HepG2 (cell line): ENCODE measurements at regions not wholly inside any gene's neighbourhood (a gene's known extent, or its start where the extent isn't known, plus 50 kb on each side); places are given as distances from the start of the nearest gene placed in this dataset.

ENCODE experiments used
- ELF4 ChIP-seq: sonication (generic); formaldehyde crosslinking; IDR thresholded peaks from 2 replicates; pipeline ENCODE4 v1.5.0; 2020; ENCODE audit warnings: missing genetic modification reagents, mild to moderate bottlenecking, moderate library complexity, borderline replicate concordance
- GTF2F1 ChIP-seq: fragments of 150-350 bp; IDR thresholded peaks from 2 replicates; pipeline ENCODE4 v1.6.1; 2014; ENCODE audit warnings: low read length
- JUND ChIP-seq: sonication (generic); formaldehyde crosslinking; IDR thresholded peaks from 2 replicates; pipeline ENCODE4 v1.8.0; 2022; ENCODE audit warnings: mild to moderate bottlenecking, missing genetic modification reagents
- KMT2A ChIP-seq: sonication (generic); formaldehyde crosslinking; IDR thresholded peaks from 2 replicates; pipeline ENCODE4 v1.4.0; 2020; ENCODE audit warnings: missing genetic modification reagents
- MAFF ChIP-seq: IDR thresholded peaks from 2 replicates; pipeline ENCODE4 v1.6.1; 2011; ENCODE audit warnings: low read depth, low read length, improper control_type of control experiment
- MAZ ChIP-seq, 2 experiments: sonication (generic) in 1 of 2; formaldehyde crosslinking in 1 of 2; IDR thresholded peaks; 2 replicates each; pipeline versions ENCODE4 v1.5.0 to v1.6.1; 2012 to 2020; ENCODE audit warnings: low read depth in 2 of 2, mild to moderate bottlenecking in 2 of 2, borderline replicate concordance in 1 of 2, improper control_type of control experiment in 1 of 2, low read length in 1 of 2, missing genetic modification reagents in 1 of 2, moderate library complexity in 1 of 2
- PHF20 ChIP-seq: sonication (generic); formaldehyde crosslinking; IDR thresholded peaks from 2 replicates; pipeline ENCODE4 v1.5.0; 2020; ENCODE audit warnings: mild to moderate bottlenecking, missing genetic modification reagents
- SIX4 ChIP-seq: sonication (generic); formaldehyde crosslinking; IDR thresholded peaks from 2 replicates; pipeline ENCODE4 v1.4.0; 2020; ENCODE audit warnings: missing genetic modification reagents
- ZNF207 ChIP-seq: fragments of 450-650 bp; IDR thresholded peaks from 2 replicates; pipeline ENCODE4 v1.6.1; 2016; ENCODE audit warnings: antibody characterized with exemption, borderline replicate concordance
- ZSCAN30 ChIP-seq: sonication (generic); formaldehyde crosslinking; IDR thresholded peaks from 2 replicates; pipeline ENCODE4 v1.5.0; 2020; ENCODE audit warnings: mild to moderate bottlenecking, missing genetic modification reagents
- TF ChIP-seq, protein P1 (sequence below): sonication (generic); formaldehyde crosslinking; IDR thresholded peaks from 2 replicates; pipeline ENCODE4 v1.5.0; 2020; ENCODE audit warnings: mild to moderate bottlenecking, missing genetic modification reagents

DNA sequence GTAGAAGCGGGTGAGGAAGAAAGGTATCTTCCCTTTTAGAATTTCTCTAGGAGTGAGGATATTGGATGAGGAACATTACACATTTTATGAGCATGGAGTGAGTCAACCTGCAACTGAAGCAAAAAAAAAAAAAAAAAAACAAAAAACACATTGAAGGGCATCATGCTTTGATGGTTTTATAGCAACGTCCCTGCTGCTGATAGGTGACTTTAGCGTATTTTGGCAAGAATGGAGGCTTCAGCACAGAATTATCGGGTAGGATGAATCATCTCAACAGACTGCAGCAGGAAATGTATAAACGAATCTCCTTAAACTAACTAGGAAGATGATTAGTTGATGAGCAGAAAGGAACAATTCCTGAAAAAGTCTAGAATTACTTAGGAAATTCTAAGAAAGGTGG lies 1359.6 kb upstream of the ATXN8OS start:
- TF ChIP-seq MAZ (IDR thresholded peaks at IDR 0.05; ENCODE audit: borderline replicate concordance, low read depth, low read length) (no peak), MAZ (CRISPR knock-in tag; IDR thresholded peaks at IDR 0.05; ENCODE audit: low read depth) (no peak), SIX4 (no peak), ELF4 (no peak), ZNF207 (no peak), GTF2F1 (no peak), ZSCAN30 (CRISPR knock-in tag) (no peak), JUND (CRISPR knock-in tag) (no peak), MAFF (no peak), KMT2A (no peak), PHF20 (CRISPR knock-in tag) (no peak)
- TF ChIP-seq, protein P1, sequence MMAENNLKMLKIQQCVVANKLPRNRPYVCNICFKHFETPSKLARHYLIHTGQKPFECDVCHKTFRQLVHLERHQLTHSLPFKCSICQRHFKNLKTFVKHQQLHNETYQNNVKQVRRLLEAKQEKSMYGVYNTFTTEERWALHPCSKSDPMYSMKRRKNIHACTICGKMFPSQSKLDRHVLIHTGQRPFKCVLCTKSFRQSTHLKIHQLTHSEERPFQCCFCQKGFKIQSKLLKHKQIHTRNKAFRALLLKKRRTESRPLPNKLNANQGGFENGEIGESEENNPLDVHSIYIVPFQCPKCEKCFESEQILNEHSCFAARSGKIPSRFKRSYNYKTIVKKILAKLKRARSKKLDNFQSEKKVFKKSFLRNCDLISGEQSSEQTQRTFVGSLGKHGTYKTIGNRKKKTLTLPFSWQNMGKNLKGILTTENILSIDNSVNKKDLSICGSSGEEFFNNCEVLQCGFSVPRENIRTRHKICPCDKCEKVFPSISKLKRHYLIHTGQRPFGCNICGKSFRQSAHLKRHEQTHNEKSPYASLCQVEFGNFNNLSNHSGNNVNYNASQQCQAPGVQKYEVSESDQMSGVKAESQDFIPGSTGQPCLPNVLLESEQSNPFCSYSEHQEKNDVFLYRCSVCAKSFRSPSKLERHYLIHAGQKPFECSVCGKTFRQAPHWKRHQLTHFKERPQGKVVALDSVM, result no peak
